ENCODE measurements at regions not wholly inside any gene's neighbourhood (a gene's known extent, or its start where the extent isn't known, plus 50 kb on each side); places are given as distances from the start of the nearest gene placed in this dataset.
"Not testable (repeated sequence)": the region's sequence is repeated elsewhere in the genome, so short reads cannot be mapped to it uniquely, and the experiment has no call there.

GRCh38 chr15:99844150-99844549 lies 110.9 kb upstream of the LYSMD4 start:
- in situ Hi-C loops (cut with HindIII; ENCODE audit: low pct_unique_long_range_greater_than_20kb, low sequenced_read_pairs), result no loop called here

GRCh38 chr15:99842071-99842470 lies 108.8 kb upstream of the LYSMD4 start:
- no peak for DNase-seq (ENCODE audit: low read depth)

More at GRCh38 chr15:99844150-99844549, 110.9 kb upstream of the LYSMD4 start:
- DNase-seq (ENCODE audit: low read depth), result no peak

DNA sequence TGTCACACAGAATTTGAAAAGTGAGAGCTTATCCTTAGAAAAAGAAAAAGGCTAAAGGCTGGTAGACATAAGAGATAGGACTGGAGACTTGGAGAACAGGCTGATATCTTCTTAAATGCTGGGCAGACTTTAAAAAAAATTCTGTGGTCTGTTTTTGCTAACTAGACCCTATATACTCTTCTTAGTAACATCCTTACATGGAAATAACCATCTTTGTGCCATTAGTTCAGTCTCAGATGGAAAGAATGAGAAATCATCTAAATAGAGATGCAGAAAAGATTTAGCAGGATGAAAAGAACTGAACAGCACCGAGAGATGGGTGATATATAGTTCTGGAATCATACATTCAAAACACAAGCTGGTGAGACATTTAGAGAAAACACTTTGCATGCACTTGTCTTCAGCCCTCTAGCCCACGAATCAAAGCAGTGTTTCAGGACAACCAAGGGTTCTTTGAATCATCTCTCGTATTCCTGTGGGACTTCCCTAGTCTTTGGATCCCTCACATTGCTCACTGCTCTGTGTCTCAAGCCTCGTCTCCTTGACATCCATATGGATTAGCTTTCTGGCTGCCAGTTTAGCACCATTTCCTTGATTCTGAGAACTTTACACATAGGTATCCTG lies 93.0 kb upstream of the LYSMD4 start:
- no peak for DNase-seq (ENCODE audit: low read depth)
- in situ Hi-C loops (cut with HindIII; ENCODE audit: low pct_unique_long_range_greater_than_20kb, low sequenced_read_pairs), result no loop called here

More at GRCh38 chr15:99842071-99842470, 108.8 kb upstream of the LYSMD4 start:
- in situ Hi-C loops (cut with HindIII; ENCODE audit: low pct_unique_long_range_greater_than_20kb, low sequenced_read_pairs), result no loop called here

- in situ Hi-C loops (cut with HindIII; ENCODE audit: low pct_unique_long_range_greater_than_20kb, low sequenced_read_pairs), result no loop called here
- DNase-seq (ENCODE audit: low read depth), result no peak
Observed at GRCh38 chr15:99823346-99823745, 90.1 kb upstream of the LYSMD4 start.

DNA sequence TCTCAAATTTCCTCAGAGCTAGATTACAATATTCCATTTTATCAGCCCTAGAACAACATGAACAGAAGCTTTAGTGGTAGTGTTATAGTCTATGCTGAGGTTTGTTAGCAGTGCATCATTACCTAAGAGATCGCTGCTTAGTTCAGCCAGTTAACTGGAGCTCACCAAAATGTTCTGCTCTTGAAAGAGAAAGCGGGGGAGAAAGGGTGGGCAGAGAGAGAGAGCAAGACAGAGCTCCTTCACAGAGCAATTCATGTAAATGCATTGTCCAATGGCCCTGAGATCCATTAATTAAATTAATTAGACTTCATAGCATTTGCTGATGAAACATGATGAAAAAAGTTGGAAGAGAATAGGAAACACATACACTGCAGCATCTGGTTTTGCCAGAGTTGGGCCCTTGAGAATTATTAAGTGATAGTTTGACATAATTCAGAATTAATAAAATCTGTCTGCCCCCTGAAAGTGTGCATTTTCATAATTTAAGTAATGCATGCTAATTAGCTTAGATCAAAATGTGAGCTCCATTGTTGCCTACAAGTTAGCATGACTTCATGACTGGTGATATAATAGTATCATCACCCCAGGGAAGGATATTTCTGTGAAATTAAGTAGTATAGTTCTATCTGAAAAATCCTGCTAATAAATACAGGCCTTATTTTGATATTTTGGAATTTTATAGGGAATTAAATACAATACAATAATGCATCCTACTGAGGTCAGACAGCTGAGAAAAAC lies 86.9 kb upstream of the LYSMD4 start:
- in situ Hi-C loops (cut with HindIII; ENCODE audit: low pct_unique_long_range_greater_than_20kb, low sequenced_read_pairs), result no loop called here
- no peak for DNase-seq (ENCODE audit: low read depth)

- in situ Hi-C loops (cut with HindIII; ENCODE audit: low pct_unique_long_range_greater_than_20kb, low sequenced_read_pairs), result no loop called here
- no peak for DNase-seq (ENCODE audit: low read depth)
Observed at GRCh38 chr15:99818872-99819271, 85.6 kb upstream of the LYSMD4 start.

- DNase-seq (ENCODE audit: low read depth); in situ Hi-C loops (cut with HindIII; ENCODE audit: low pct_unique_long_range_greater_than_20kb, low sequenced_read_pairs): not testable (repeated sequence)
Observed at GRCh38 chr15:99816862-99817261, 83.6 kb upstream of the LYSMD4 start.

DNA sequence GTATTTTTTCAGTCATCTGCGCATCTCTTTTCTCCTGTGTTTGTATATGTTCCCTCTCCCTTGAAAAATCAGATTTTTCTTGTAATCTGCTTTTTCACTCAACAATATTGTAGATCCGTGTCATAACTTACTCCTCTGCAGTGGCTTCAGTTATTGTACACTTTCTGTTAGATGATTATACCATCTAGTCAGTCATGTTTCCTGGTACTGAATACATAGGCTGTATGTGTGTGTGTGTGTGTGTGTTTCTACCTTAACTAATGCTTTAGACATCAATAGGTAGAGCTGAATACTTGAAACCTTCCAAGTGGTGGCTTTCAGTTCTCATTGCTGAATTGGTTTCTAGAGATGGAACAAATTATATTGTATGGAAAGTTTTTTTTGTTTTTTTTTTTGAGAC lies 77.4 kb upstream of the LYSMD4 start:
- DNase-seq (ENCODE audit: low read depth); in situ Hi-C loops (cut with HindIII; ENCODE audit: low pct_unique_long_range_greater_than_20kb, low sequenced_read_pairs): not testable (repeated sequence)

DNA sequence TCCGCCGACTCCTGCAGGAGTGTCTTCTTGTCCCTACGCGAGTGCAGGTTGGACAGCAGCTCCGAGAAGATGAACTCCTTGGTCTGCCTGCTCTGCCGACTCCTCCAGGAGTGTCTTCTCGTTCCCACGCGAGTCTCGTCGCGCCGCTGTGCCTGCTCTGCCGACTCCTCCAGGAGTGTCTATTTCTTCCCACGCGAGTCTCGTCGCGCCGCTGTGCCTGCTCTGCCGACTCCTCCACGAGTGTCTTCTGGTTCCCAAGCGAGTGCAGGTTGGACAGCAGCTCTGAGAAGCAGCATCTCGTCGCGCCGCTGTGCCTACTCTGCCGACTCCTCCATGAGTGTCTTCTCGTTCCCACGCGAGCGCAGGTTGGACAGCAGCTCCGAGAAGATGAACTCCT lies 66.6 kb upstream of the LYSMD4 start:
- DNase-seq (ENCODE audit: low read depth); in situ Hi-C loops (cut with HindIII; ENCODE audit: low pct_unique_long_range_greater_than_20kb, low sequenced_read_pairs): not testable (repeated sequence)

- DNase-seq (ENCODE audit: low read depth); in situ Hi-C loops (cut with HindIII; ENCODE audit: low pct_unique_long_range_greater_than_20kb, low sequenced_read_pairs): not testable (repeated sequence)
Observed at GRCh38 chr15:99799182-99799853, 66.1 kb upstream of the LYSMD4 start.

- DNase-seq (ENCODE audit: low read depth); in situ Hi-C loops (cut with HindIII; ENCODE audit: low pct_unique_long_range_greater_than_20kb, low sequenced_read_pairs): not testable (repeated sequence)
Observed at GRCh38 chr15:99796940-99797870, 64.0 kb upstream of the LYSMD4 start.

GRCh38 chr15:99791881-99792807 lies 58.9 kb upstream of the LYSMD4 start:
- in situ Hi-C loops (cut with HindIII; ENCODE audit: low pct_unique_long_range_greater_than_20kb, low sequenced_read_pairs); DNase-seq (ENCODE audit: low read depth): not testable (repeated sequence)

- in situ Hi-C loops (cut with HindIII; ENCODE audit: low pct_unique_long_range_greater_than_20kb, low sequenced_read_pairs), result not testable (repeated sequence)
- DNase-seq (ENCODE audit: low read depth), result peak; percentile 11
Observed at GRCh38 chr15:99790751-99791150, 57.5 kb upstream of the LYSMD4 start.

DNA sequence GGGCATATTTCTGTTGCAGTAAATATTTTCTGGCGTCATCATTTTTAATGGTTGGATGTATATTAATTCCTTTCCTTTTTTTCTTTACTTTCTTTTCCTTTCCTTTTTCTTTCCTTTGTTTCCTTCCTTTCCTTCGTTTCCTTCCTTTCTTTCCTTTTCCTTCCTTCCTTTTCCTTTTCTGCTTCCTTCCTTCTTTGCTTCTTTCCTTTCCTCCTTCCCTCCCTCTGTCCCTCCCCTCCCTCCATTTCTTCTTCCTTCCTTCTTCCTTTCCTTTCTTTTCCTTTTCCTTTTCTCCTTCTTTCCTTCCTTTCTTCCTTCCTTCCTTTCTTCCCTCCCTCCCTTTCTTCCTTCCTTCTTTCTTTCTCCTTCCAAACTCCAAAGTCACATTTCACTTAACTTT lies 54.9 kb upstream of the LYSMD4 start:
- no peak for DNase-seq (ENCODE audit: low read depth)
- in situ Hi-C loops (cut with HindIII; ENCODE audit: low pct_unique_long_range_greater_than_20kb, low sequenced_read_pairs), result no loop called here

- not testable (repeated sequence) for DNase-seq (ENCODE audit: low read depth)
Observed at GRCh38 chr15:99784800-99785199, 51.6 kb upstream of the LYSMD4 start.

GRCh38 chr15:99783918-99784619 lies 50.8 kb upstream of the LYSMD4 start:
- DNase-seq (ENCODE audit: low read depth); in situ Hi-C loops (cut with HindIII; ENCODE audit: low pct_unique_long_range_greater_than_20kb, low sequenced_read_pairs): not testable (repeated sequence)

More at GRCh38 chr15:99784800-99785199, 51.6 kb upstream of the LYSMD4 start:
- in situ Hi-C loops (cut with HindIII; ENCODE audit: low pct_unique_long_range_greater_than_20kb, low sequenced_read_pairs), result not testable (repeated sequence)
